ENCODE measurements at regions not wholly inside any gene's neighbourhood (a gene's known extent, or its start where the extent isn't known, plus 50 kb on each side); places are given as distances from the start of the nearest gene placed in this dataset.

- no peak overlapping the region for H3K4me3 ChIP-seq (ENCODE audit: low read length)
- no peaks in the 10 kb centered on the region for H3K9me3 ChIP-seq (ENCODE audit: control insufficient read depth, insufficient read depth, low read length)
- WGBS (ENCODE audit: insufficient coverage, insufficient read length), result no CpG with 5 or more reads among the region's 22 CpGs
- no peak for DNase-seq (ENCODE audit: low read depth, low spot score)
- H3K36me3 ChIP-seq (ENCODE audit: control insufficient read depth, insufficient read depth, low read length), result no peaks in the 10 kb centered on the region
- no peaks in the 10 kb centered on the region for H3K27me3 ChIP-seq (ENCODE audit: control insufficient read depth, insufficient read depth, low read length)
- H3K4me1 ChIP-seq (ENCODE audit: control insufficient read depth, insufficient read depth, low read length), result no peaks in the 10 kb centered on the region
- no peak overlapping the region for H3K27ac ChIP-seq (ENCODE audit: low read length)
Observed at GRCh38 chr2:239717706-239718105, 307.4 kb downstream of the NDUFA10 start.

GRCh38 chr2:239717319-239717675, 307.8 kb downstream of the NDUFA10 start:
- no CpG with 5 or more reads among the region's 3 CpGs for WGBS (ENCODE audit: insufficient coverage, insufficient read length)
- no peak overlapping the region for H3K27ac ChIP-seq (ENCODE audit: low read length)
- H3K27me3 ChIP-seq (ENCODE audit: control insufficient read depth, insufficient read depth, low read length), result no peaks in the 10 kb centered on the region
- no peak for DNase-seq (ENCODE audit: low read depth, low spot score)
- H3K9me3 ChIP-seq (ENCODE audit: control insufficient read depth, insufficient read depth, low read length), result no peaks in the 10 kb centered on the region
- H3K4me1 ChIP-seq (ENCODE audit: control insufficient read depth, insufficient read depth, low read length), result no peaks in the 10 kb centered on the region
- H3K4me3 ChIP-seq (ENCODE audit: low read length), result no peak overlapping the region
- no peaks in the 10 kb centered on the region for H3K36me3 ChIP-seq (ENCODE audit: control insufficient read depth, insufficient read depth, low read length)

- no CpG with 5 or more reads among the region's 16 CpGs for WGBS (ENCODE audit: insufficient coverage, insufficient read length)
- no peaks in the 10 kb centered on the region for H3K27me3 ChIP-seq (ENCODE audit: control insufficient read depth, insufficient read depth, low read length)
- DNase-seq (ENCODE audit: low read depth, low spot score), result no peak
Observed at GRCh38 chr2:239716536-239717318, 308.4 kb downstream of the NDUFA10 start.

GRCh38 chr2:239716009-239716408, 309.1 kb downstream of the NDUFA10 start:
- Histone ChIP-seq H3K27ac (ENCODE audit: low read length) (no peak overlapping the region), H3K9me3 (ENCODE audit: control insufficient read depth, insufficient read depth, low read length) (no peaks in the 10 kb centered on the region), H3K4me1 (ENCODE audit: control insufficient read depth, insufficient read depth, low read length) (no peaks in the 10 kb centered on the region), H3K27me3 (ENCODE audit: control insufficient read depth, insufficient read depth, low read length) (no peaks in the 10 kb centered on the region), H3K36me3 (ENCODE audit: control insufficient read depth, insufficient read depth, low read length) (no peaks in the 10 kb centered on the region; the same call in 1 of the 2 replicates), H3K4me3 (ENCODE audit: low read length) (no peak overlapping the region)
- DNase-seq (ENCODE audit: low read depth, low spot score), result no peak
- 100% methylated on average over 4 of the region's 6 CpGs for WGBS (ENCODE audit: insufficient coverage, insufficient read length)

More at GRCh38 chr2:239716536-239717318, 308.4 kb downstream of the NDUFA10 start:
- no peaks in the 10 kb centered on the region for H3K9me3 ChIP-seq (ENCODE audit: control insufficient read depth, insufficient read depth, low read length)
- no peak overlapping the region for H3K27ac ChIP-seq (ENCODE audit: low read length)
- no peak overlapping the region for H3K4me3 ChIP-seq (ENCODE audit: low read length)
- no peaks in the 10 kb centered on the region for H3K36me3 ChIP-seq (ENCODE audit: control insufficient read depth, insufficient read depth, low read length)
- no peaks in the 10 kb centered on the region for H3K4me1 ChIP-seq (ENCODE audit: control insufficient read depth, insufficient read depth, low read length)

GRCh38 chr2:239715606-239716005, 309.5 kb downstream of the NDUFA10 start:
- DNase-seq (ENCODE audit: low read depth, low spot score), result no peak
- Histone ChIP-seq H3K27me3 (ENCODE audit: control insufficient read depth, insufficient read depth, low read length) (no peaks in the 10 kb centered on the region), H3K4me3 (ENCODE audit: low read length) (no peak overlapping the region), H3K9me3 (ENCODE audit: control insufficient read depth, insufficient read depth, low read length) (no peaks in the 10 kb centered on the region), H3K36me3 (ENCODE audit: control insufficient read depth, insufficient read depth, low read length) (no peaks in the 10 kb centered on the region; the same call in 1 of the 2 replicates), H3K27ac (ENCODE audit: low read length) (no peak overlapping the region), H3K4me1 (ENCODE audit: control insufficient read depth, insufficient read depth, low read length) (no peaks in the 10 kb centered on the region)
- no CpG with 5 or more reads among the region's 15 CpGs for WGBS (ENCODE audit: insufficient coverage, insufficient read length)

- DNase-seq (ENCODE audit: low read depth, low spot score), result no peak
- no peaks in the 10 kb centered on the region for H3K4me1 ChIP-seq (ENCODE audit: control insufficient read depth, insufficient read depth, low read length)
- no peaks in the 10 kb centered on the region for H3K9me3 ChIP-seq (ENCODE audit: control insufficient read depth, insufficient read depth, low read length)
- no peak overlapping the region for H3K4me3 ChIP-seq (ENCODE audit: low read length)
- no peak overlapping the region for H3K27ac ChIP-seq (ENCODE audit: low read length)
- no peaks in the 10 kb centered on the region; the same call in 1 of the 2 replicates for H3K36me3 ChIP-seq (ENCODE audit: control insufficient read depth, insufficient read depth, low read length)
- no peaks in the 10 kb centered on the region for H3K27me3 ChIP-seq (ENCODE audit: control insufficient read depth, insufficient read depth, low read length)
- WGBS (ENCODE audit: insufficient coverage, insufficient read length), result no CpG with 5 or more reads among the region's 9 CpGs
Observed at GRCh38 chr2:239715202-239715601, 309.9 kb downstream of the NDUFA10 start.

GRCh38 chr2:239714116-239714515, 311.0 kb downstream of the NDUFA10 start:
- Histone ChIP-seq H3K36me3 (ENCODE audit: control insufficient read depth, insufficient read depth, low read length) (no peaks in the 10 kb centered on the region; the same call in 1 of the 2 replicates), H3K4me3 (ENCODE audit: low read length) (no peak overlapping the region), H3K9me3 (ENCODE audit: control insufficient read depth, insufficient read depth, low read length) (no peaks in the 10 kb centered on the region), H3K4me1 (ENCODE audit: control insufficient read depth, insufficient read depth, low read length) (no peaks in the 10 kb centered on the region), H3K27me3 (ENCODE audit: control insufficient read depth, insufficient read depth, low read length) (no peaks in the 10 kb centered on the region), H3K27ac (ENCODE audit: low read length) (no peak overlapping the region)
- DNase-seq (ENCODE audit: low read depth, low spot score), result no peak
- no CpG with 5 or more reads among the region's 6 CpGs for WGBS (ENCODE audit: insufficient coverage, insufficient read length)

- H3K36me3 ChIP-seq (ENCODE audit: control insufficient read depth, insufficient read depth, low read length), result no peaks in the 10 kb centered on the region; the same call in 1 of the 2 replicates
- no peaks in the 10 kb centered on the region for H3K4me1 ChIP-seq (ENCODE audit: control insufficient read depth, insufficient read depth, low read length)
- no CpG with 5 or more reads among the region's 3 CpGs for WGBS (ENCODE audit: insufficient coverage, insufficient read length)
- no peak overlapping the region for H3K27ac ChIP-seq (ENCODE audit: low read length)
- no peaks in the 10 kb centered on the region for H3K27me3 ChIP-seq (ENCODE audit: control insufficient read depth, insufficient read depth, low read length)
- H3K4me3 ChIP-seq (ENCODE audit: low read length), result no peak overlapping the region
- DNase-seq (ENCODE audit: low read depth, low spot score), result no peak
- H3K9me3 ChIP-seq (ENCODE audit: control insufficient read depth, insufficient read depth, low read length), result no peaks in the 10 kb centered on the region
Observed at GRCh38 chr2:239712755-239713154, 311.9 kb upstream of the HDAC4 start.

GRCh38 chr2:239711911-239712570, 311.2 kb upstream of the HDAC4 start:
- H3K9me3 ChIP-seq (ENCODE audit: control insufficient read depth, insufficient read depth, low read length), result no peaks in the 10 kb centered on the region
- H3K4me3 ChIP-seq (ENCODE audit: low read length), result no peak overlapping the region
- H3K27me3 ChIP-seq (ENCODE audit: control insufficient read depth, insufficient read depth, low read length), result no peaks in the 10 kb centered on the region
- no peak for DNase-seq (ENCODE audit: low read depth, low spot score)
- no peaks in the 10 kb centered on the region; the same call in 1 of the 2 replicates for H3K36me3 ChIP-seq (ENCODE audit: control insufficient read depth, insufficient read depth, low read length)
- no CpG with 5 or more reads among the region's 8 CpGs for WGBS (ENCODE audit: insufficient coverage, insufficient read length)
- no peak overlapping the region for H3K27ac ChIP-seq (ENCODE audit: low read length)
- no peaks in the 10 kb centered on the region for H3K4me1 ChIP-seq (ENCODE audit: control insufficient read depth, insufficient read depth, low read length)

GRCh38 chr2:239710953-239711861, 310.4 kb upstream of the HDAC4 start:
- no peak overlapping the region for H3K4me3 ChIP-seq (ENCODE audit: low read length)
- no peaks in the 10 kb centered on the region; the same call in 1 of the 2 replicates for H3K36me3 ChIP-seq (ENCODE audit: control insufficient read depth, insufficient read depth, low read length)
- no peaks in the 10 kb centered on the region for H3K27me3 ChIP-seq (ENCODE audit: control insufficient read depth, insufficient read depth, low read length)
- no peaks in the 10 kb centered on the region for H3K9me3 ChIP-seq (ENCODE audit: control insufficient read depth, insufficient read depth, low read length)
- no peak overlapping the region for H3K27ac ChIP-seq (ENCODE audit: low read length)
- no peaks in the 10 kb centered on the region for H3K4me1 ChIP-seq (ENCODE audit: control insufficient read depth, insufficient read depth, low read length)
- WGBS (ENCODE audit: insufficient coverage, insufficient read length), result no CpG with 5 or more reads among the region's 7 CpGs
- no peak for DNase-seq (ENCODE audit: low read depth, low spot score)
